IMR-90 (cell line): ENCODE measurements at regions not wholly inside any gene's neighbourhood (a gene's known extent, or its start where the extent isn't known, plus 50 kb on each side); places are given as distances from the start of the nearest gene placed in this dataset.

Experiments used
- ATAC-seq: fragments of 200-7000 bp; cut with Tn5 transposase; 2 replicates; pipeline ENCODE4 v1.9.1; 2020; ENCODE audit warnings: low read depth, mild to moderate bottlenecking, moderate library complexity
- BruUV-seq: library from RNA; stranded (reverse); fragments of 400-500 nt; replicated peaks from 2 replicates; lab custom pipeline; 2021; lab: Mats Ljungman, UMichigan
- CTCF ChIA-PET: fragments of 300-600 bp; formaldehyde crosslinking; extraction: SDS; loops from one replicate; lab custom pipeline; 2021; ENCODE audit warnings: antibody characterized with exemption; lab: Yijun Ruan, JAX
- POLR2A ChIA-PET: fragments of 300-600 bp; sonication (Branson Sonifier 250); formaldehyde crosslinking; loops from one replicate; lab custom pipeline; 2022; ENCODE audit warnings: antibody characterized with exemption; ENCODE audit not compliant: unreplicated experiment; lab: Charles Lee
- DNase-seq: peaks from one replicate; pipeline ENCODE4 v3.0.0; 2013
- H2AFZ ChIP-seq: replicated peaks from 2 replicates; pipeline ENCODE3; 2013; ENCODE audit warnings: low read length, mild to moderate bottlenecking; ENCODE audit not compliant: poor library complexity
- H2AK5ac ChIP-seq: 2 replicates; pipeline ENCODE4 v1.6.1; 2013; ENCODE audit warnings: low read depth, low read length, inconsistent platforms
- H2AK9ac ChIP-seq: replicated peaks from 2 replicates; pipeline ENCODE3; 2013; ENCODE audit warnings: mild to moderate bottlenecking, low read depth, low read length, moderate library complexity; ENCODE audit not compliant: poor library complexity
- H2BK120ac ChIP-seq: 2 replicates; pipeline ENCODE4 v1.6.1; 2013; ENCODE audit warnings: low read depth, low read length, inconsistent platforms
- H2BK15ac ChIP-seq: 3 replicates; pipeline ENCODE4 v1.6.1; 2013; ENCODE audit warnings: low read depth, low read length, inconsistent platforms
- H2BK20ac ChIP-seq: 2 replicates; pipeline ENCODE4 v1.6.1; 2013; ENCODE audit warnings: low read depth, mild to moderate bottlenecking, inconsistent platforms, low read length, moderate library complexity
- H2BK5ac ChIP-seq: 2 replicates; pipeline ENCODE4 v1.6.1; 2013; ENCODE audit warnings: mild to moderate bottlenecking, low read depth, low read length, inconsistent platforms; ENCODE audit not compliant: poor library complexity, severe bottlenecking
- H3K14ac ChIP-seq: replicated peaks from 2 replicates; pipeline ENCODE4 v1.6.1; 2013; ENCODE audit warnings: low read depth, low read length, inconsistent platforms
- H3K18ac ChIP-seq: 2 replicates; pipeline ENCODE4 v1.6.1; 2013; ENCODE audit warnings: low read depth, low read length, control low read depth
- H3K23ac ChIP-seq: 2 replicates; pipeline ENCODE4 v1.6.1; 2013; ENCODE audit warnings: low read depth, low read length, inconsistent platforms
- H3K27ac ChIP-seq: 2 replicates; pipeline ENCODE4 v1.5.1; 2013; ENCODE audit warnings: mild to moderate bottlenecking, control low read depth, low read length; ENCODE audit not compliant: insufficient read depth
- H3K27me3 ChIP-seq: 2 replicates; pipeline ENCODE4 v1.6.1; 2013; ENCODE audit warnings: low read length; ENCODE audit not compliant: control insufficient read depth, insufficient read depth
- H3K36me3 ChIP-seq: 2 replicates; pipeline ENCODE4 v1.6.1; 2013; ENCODE audit warnings: low read length, mixed read lengths; ENCODE audit not compliant: control insufficient read depth, insufficient read depth
- H3K4ac ChIP-seq: 2 replicates; pipeline ENCODE4 v1.6.1; 2013; ENCODE audit warnings: low read depth, low read length, inconsistent platforms
- H3K4me1 ChIP-seq: 2 replicates; pipeline ENCODE4 v1.6.1; 2013; ENCODE audit warnings: low read length, mixed read lengths; ENCODE audit not compliant: control insufficient read depth, insufficient read depth
- H3K4me2 ChIP-seq: 2 replicates; pipeline ENCODE4 v1.6.1; 2013; ENCODE audit warnings: low read depth, mild to moderate bottlenecking, control low read depth, low read length, moderate library complexity
- H3K4me3 ChIP-seq: 2 replicates; pipeline ENCODE4 v1.5.1; 2013; ENCODE audit warnings: low read depth, mild to moderate bottlenecking, control low read depth, low read length, moderate library complexity; ENCODE audit not compliant: insufficient read depth
- H3K56ac ChIP-seq: 2 replicates; pipeline ENCODE4 v1.6.1; 2013; ENCODE audit warnings: low read length, inconsistent platforms; ENCODE audit not compliant: insufficient read depth; ENCODE audit errors: extremely low read depth
- H3K79me1 ChIP-seq, 2 experiments: 2 replicates each; pipeline ENCODE4 v1.6.1; 2013; ENCODE audit warnings: low read length in 2 of 2, inconsistent platforms in 1 of 2, low read depth in 1 of 2
- H3K9ac ChIP-seq: 2 replicates; pipeline ENCODE4 v1.6.1; 2013; ENCODE audit warnings: low read depth, low read length, control low read depth
- H3K9me1 ChIP-seq: 2 replicates; pipeline ENCODE4 v1.6.1; 2013; ENCODE audit warnings: low read length, inconsistent platforms; ENCODE audit not compliant: insufficient read depth
- H3K9me3 ChIP-seq: 2 replicates; pipeline ENCODE4 v1.6.1; 2013; ENCODE audit warnings: low read length; ENCODE audit not compliant: control insufficient read depth, insufficient read depth
- H4K20me1 ChIP-seq: 2 replicates; pipeline ENCODE4 v1.6.1; 2013; ENCODE audit warnings: low read length, inconsistent platforms; ENCODE audit not compliant: insufficient read depth
- H4K5ac ChIP-seq: 2 replicates; pipeline ENCODE4 v1.6.1; 2013; ENCODE audit warnings: mild to moderate bottlenecking, low read depth, low read length, control low read depth
- H4K8ac ChIP-seq, 2 experiments: 2 replicates each; pipeline ENCODE4 v1.6.1; 2013; ENCODE audit warnings: low read depth in 2 of 2, low read length in 2 of 2, control low read depth in 1 of 2, inconsistent platforms in 1 of 2
- H4K91ac ChIP-seq: 2 replicates; pipeline ENCODE4 v1.6.1; 2013; ENCODE audit warnings: low read depth, low read length, inconsistent platforms; ENCODE audit not compliant: insufficient read depth
- BHLHE40 ChIP-seq: fragments of 150-350 bp; IDR thresholded peaks from 2 replicates; pipeline ENCODE4 v1.6.1; 2016; ENCODE audit warnings: mild to moderate bottlenecking, low read depth, low read length
- CEBPB ChIP-seq: IDR thresholded peaks from 2 replicates; pipeline ENCODE4 v1.6.1; 2012; ENCODE audit warnings: low read depth, low read length, improper control_type of control experiment
- CHD1 ChIP-seq: IDR thresholded peaks from 2 replicates; pipeline ENCODE4 v1.6.1; 2012; ENCODE audit warnings: low read depth, low read length, improper control_type of control experiment
- FOS ChIP-seq: fragments of 150-350 bp; IDR thresholded peaks from 2 replicates; pipeline ENCODE4 v1.6.1; 2016; ENCODE audit warnings: low read depth, low read length
- MAZ ChIP-seq: IDR thresholded peaks from 2 replicates; pipeline ENCODE4 v1.6.1; 2012; ENCODE audit warnings: low read depth, mild to moderate bottlenecking, low read length, improper control_type of control experiment, moderate library complexity, borderline replicate concordance
- MXI1 ChIP-seq: IDR thresholded peaks from 2 replicates; pipeline ENCODE4 v1.6.1; 2012; ENCODE audit warnings: low read depth, mild to moderate bottlenecking, low read length, moderate library complexity, borderline replicate concordance
- NFE2L2 ChIP-seq: fragments of 150-350 bp; IDR thresholded peaks from 2 replicates; pipeline ENCODE4 v1.6.1; 2016; ENCODE audit warnings: low read depth, mild to moderate bottlenecking, low read length
- POLR2A ChIP-seq: IDR thresholded peaks from 2 replicates; pipeline ENCODE4 v1.6.1; 2012; ENCODE audit warnings: mild to moderate bottlenecking, low read depth, low read length
- RAD21 ChIP-seq: IDR thresholded peaks from 2 replicates; pipeline ENCODE4 v1.6.1; 2012; ENCODE audit warnings: low read length, improper control_type of control experiment
- RCOR1 ChIP-seq: IDR thresholded peaks from 2 replicates; pipeline ENCODE4 v1.6.1; 2012; ENCODE audit warnings: mild to moderate bottlenecking, low read length, improper control_type of control experiment; ENCODE audit not compliant: insufficient replicate concordance
- RFX5 ChIP-seq: IDR thresholded peaks from 2 replicates; pipeline ENCODE4 v1.8.0; 2012; ENCODE audit warnings: low read depth, mild to moderate bottlenecking, low read length, moderate library complexity
- SMC3 ChIP-seq: fragments of 150-350 bp; IDR thresholded peaks from 2 replicates; pipeline ENCODE4 v1.6.1; 2016; ENCODE audit warnings: low read depth, mild to moderate bottlenecking, antibody characterized with exemption, low read length, moderate library complexity
- WGBS, 2 experiments: methylation state at CpG; one replicate each; pipeline versions ENCODE4 v1.1.5 to v1.1.7; 2013; ENCODE audit warnings: missing lambda C conversion rate in 2 of 2; ENCODE audit not compliant: insufficient read length in 1 of 2; ENCODE audit errors: extremely low coverage in 2 of 2; 5-methylcytosine and 5-hydroxymethylcytosine counted together
- dilution Hi-C: fragments of 300-500 bp; cut with HindIII; formaldehyde crosslinking; loops from one replicate; pipeline ENCODE4 v1.14.3; 2018; ENCODE audit warnings: low sequenced_read_pairs; ENCODE audit not compliant: unreplicated experiment
- in situ Hi-C: fragments of 300-500 bp; cut with MboI; formaldehyde crosslinking; loops from 3 replicates; pipeline ENCODE4 v1.14.3; 2019; ENCODE audit warnings: low sequenced_read_pairs, inconsistent platforms, mixed read lengths
- intact Hi-C: fragments of 100-400 bp; cut with micrococcal nuclease; formaldehyde crosslinking; loops from 2 replicates; pipeline ENCODE4 v1.10.0; 2022
- TF ChIP-seq, protein P1 (sequence below): fragments of 150-350 bp; IDR thresholded peaks from 2 replicates; pipeline ENCODE4 v1.6.1; 2017; ENCODE audit warnings: mild to moderate bottlenecking, antibody characterized with exemption, low read length, low read depth
- TF ChIP-seq, protein P2 (sequence below): fragments of 150-350 bp; IDR thresholded peaks from 2 replicates; pipeline ENCODE4 v1.6.1; 2016; ENCODE audit warnings: low read depth, mild to moderate bottlenecking, low read length, moderate library complexity, borderline replicate concordance

DNA sequence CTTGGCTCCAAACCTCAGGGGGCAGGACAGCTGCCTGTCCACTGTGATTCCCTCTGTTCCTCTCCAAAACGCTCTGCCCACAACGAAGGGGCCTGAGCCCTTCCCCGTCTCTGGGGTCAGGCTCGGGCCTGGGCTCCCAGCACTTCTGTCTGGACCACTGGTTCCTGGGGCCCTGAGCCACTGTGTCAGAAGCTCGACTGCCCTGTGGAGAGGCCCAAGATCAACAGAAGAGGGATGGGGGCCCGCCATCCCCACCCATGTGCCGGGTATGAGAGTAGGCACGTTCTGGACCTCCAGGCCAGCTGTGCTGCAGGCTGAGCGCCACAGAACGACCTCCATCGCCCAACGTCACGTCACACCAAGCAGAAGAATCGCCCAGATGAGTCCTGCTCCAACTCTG, 119.9 kb upstream of the HS6ST1 start:
- ATAC-seq (no peak), DNase-seq (no peak)
- ChIA-PET POLR2A (interaction anchor here (1.1 kb wide), 1 partner anchor 13 kb away, joined by 5 read pairs; no protein-coding TSS in a partner anchor), CTCF (no interaction called here)
- Histone ChIP-seq H2BK20ac (no peak overlapping the region), H2BK15ac (no peak overlapping the region), H3K9me3 (no peaks in the 10 kb centered on the region), H3K36me3 (no peaks in the 10 kb centered on the region), H3K18ac (no peak overlapping the region), H3K14ac (no peak overlapping the region), H3K27ac (no peak overlapping the region), H3K4ac (no peak overlapping the region), H3K4me1 (peaks cover 10% of the 10 kb centered on the region; the same call in 1 of the 2 replicates), H2BK5ac (no peak overlapping the region), H3K4me3 (no peak overlapping the region), H2AFZ (no peak overlapping the region), H3K56ac (no peak overlapping the region), H3K27me3 (no peaks in the 10 kb centered on the region; the same call in none of the 2 replicates), H2BK120ac (no peak overlapping the region), H3K23ac (no peak overlapping the region), H4K20me1 (no peaks in the 10 kb centered on the region), H3K9ac (no peak overlapping the region), H4K91ac (no peak overlapping the region), H4K8ac (no peak overlapping the region), H4K5ac (no peak overlapping the region), H2AK9ac (no peak overlapping the region), H3K79me1 (no peaks in the 10 kb centered on the region), H2AK5ac (no peak overlapping the region), H3K9me1 (no peaks in the 10 kb centered on the region; the same call in 1 of the 2 replicates), H3K4me2 (no peak overlapping the region)
- BruUV-seq, result no TSS peak
- in situ Hi-C loops (no loop called here), intact Hi-C loops (no loop called here), dilution Hi-C loops (no loop called here)
- TF ChIP-seq, protein P1, sequence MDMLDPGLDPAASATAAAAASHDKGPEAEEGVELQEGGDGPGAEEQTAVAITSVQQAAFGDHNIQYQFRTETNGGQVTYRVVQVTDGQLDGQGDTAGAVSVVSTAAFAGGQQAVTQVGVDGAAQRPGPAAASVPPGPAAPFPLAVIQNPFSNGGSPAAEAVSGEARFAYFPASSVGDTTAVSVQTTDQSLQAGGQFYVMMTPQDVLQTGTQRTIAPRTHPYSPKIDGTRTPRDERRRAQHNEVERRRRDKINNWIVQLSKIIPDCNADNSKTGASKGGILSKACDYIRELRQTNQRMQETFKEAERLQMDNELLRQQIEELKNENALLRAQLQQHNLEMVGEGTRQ, result no peak
- TF ChIP-seq, protein P2, sequence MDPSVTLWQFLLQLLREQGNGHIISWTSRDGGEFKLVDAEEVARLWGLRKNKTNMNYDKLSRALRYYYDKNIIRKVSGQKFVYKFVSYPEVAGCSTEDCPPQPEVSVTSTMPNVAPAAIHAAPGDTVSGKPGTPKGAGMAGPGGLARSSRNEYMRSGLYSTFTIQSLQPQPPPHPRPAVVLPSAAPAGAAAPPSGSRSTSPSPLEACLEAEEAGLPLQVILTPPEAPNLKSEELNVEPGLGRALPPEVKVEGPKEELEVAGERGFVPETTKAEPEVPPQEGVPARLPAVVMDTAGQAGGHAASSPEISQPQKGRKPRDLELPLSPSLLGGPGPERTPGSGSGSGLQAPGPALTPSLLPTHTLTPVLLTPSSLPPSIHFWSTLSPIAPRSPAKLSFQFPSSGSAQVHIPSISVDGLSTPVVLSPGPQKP, result no peak
- TF ChIP-seq RCOR1, result no peak
- no peak for TF ChIP-seq RAD21
- TF ChIP-seq SMC3, result no peak
- TF ChIP-seq NFE2L2, result no peak
- no peak for TF ChIP-seq POLR2A
- TF ChIP-seq MXI1, result no peak
- no peak for TF ChIP-seq CEBPB
- no peak for TF ChIP-seq CHD1
- TF ChIP-seq BHLHE40, result no peak
- TF ChIP-seq RFX5, result no peak
- TF ChIP-seq FOS, result no peak
- TF ChIP-seq MAZ, result no peak
- WGBS, 2 experiments, result 79% methylated on average over 7 of the region's 14 CpGs; no CpG with 5 or more reads in 1 of the 2 experiments
